Karpas-422 (cell line): ENCODE measurements at regions not wholly inside any gene's neighbourhood (a gene's known extent, or its start where the extent isn't known, plus 50 kb on each side); places are given as distances from the start of the nearest gene placed in this dataset.

Experiments
- DNase-seq: peaks from one replicate; pipeline ENCODE4 v3.0.0-alpha.2; 2015
- H2AFZ ChIP-seq: fragments of 200-600 bp; sonication (generic); 2 replicates; pipeline ENCODE4 v1.6.1; 2014; ENCODE audit warnings: antibody characterized with exemption, low read length, mixed read lengths
- H3K27ac ChIP-seq: fragments of 200-600 bp; sonication (generic); 2 replicates; pipeline ENCODE4 v1.5.1; 2014; ENCODE audit warnings: mild to moderate bottlenecking, low read length, moderate library complexity
- H3K27me3 ChIP-seq: fragments of 200-600 bp; sonication (generic); 2 replicates; pipeline ENCODE4 v1.6.1; 2014; ENCODE audit warnings: low read length, mixed read lengths
- H3K36me3 ChIP-seq: fragments of 200-600 bp; sonication (generic); 2 replicates; pipeline ENCODE4 v1.6.1; 2014; ENCODE audit warnings: low read length, mixed read lengths; ENCODE audit not compliant: insufficient read depth
- H3K4me1 ChIP-seq: fragments of 200-600 bp; sonication (generic); 2 replicates; pipeline ENCODE4 v1.6.1; 2014; ENCODE audit warnings: mild to moderate bottlenecking, low read length, mixed read lengths
- H3K4me2 ChIP-seq: fragments of 200-600 bp; sonication (generic); 2 replicates; pipeline ENCODE4 v1.6.1; 2014; ENCODE audit warnings: low read length, low read depth, mild to moderate bottlenecking; ENCODE audit not compliant: poor library complexity, severe bottlenecking
- H3K4me3 ChIP-seq: fragments of 200-600 bp; sonication (generic); 2 replicates; pipeline ENCODE4 v1.5.1; 2014; ENCODE audit warnings: mild to moderate bottlenecking, antibody characterized with exemption, low read length, mixed read lengths
- H3K79me2 ChIP-seq: fragments of 200-600 bp; sonication (generic); 2 replicates; pipeline ENCODE4 v1.6.1; 2014; ENCODE audit warnings: mild to moderate bottlenecking, low read length, mixed read lengths
- H3K9ac ChIP-seq: fragments of 200-600 bp; sonication (generic); 2 replicates; pipeline ENCODE4 v1.6.0; 2014; ENCODE audit warnings: low read length
- H3K9me2 ChIP-seq: fragments of 200-600 bp; sonication (generic), shearing (Covaris generic); replicated peaks from 2 replicates; pipeline ENCODE4 v1.6.0; 2014; ENCODE audit warnings: mild to moderate bottlenecking, low read length, moderate library complexity; ENCODE audit not compliant: insufficient read depth
- H3K9me3 ChIP-seq: fragments of 300-700, 200-600 bp; sonication (generic); 2 replicates; pipeline ENCODE4 v1.6.1; 2014; ENCODE audit warnings: low read length, mixed read lengths
- H4K20me1 ChIP-seq: fragments of 200-600 bp; sonication (generic); 2 replicates; pipeline ENCODE4 v1.6.1; 2014; ENCODE audit warnings: mild to moderate bottlenecking, antibody characterized with exemption, low read length, low read depth; ENCODE audit not compliant: insufficient read depth

GRCh38 chr10:78937800-78938694 is 130.7 kb upstream of the ZMIZ1 start:
- no peaks in the 10 kb centered on the region for H3K9me2 ChIP-seq
- DNase-seq: peak; percentile 69
- H3K9me3 ChIP-seq: peaks cover 4% of the 10 kb centered on the region; the same call in 1 of the 2 replicates
- no peaks in the 10 kb centered on the region for H3K36me3 ChIP-seq
- peaks cover 16% of the 10 kb centered on the region for H3K4me1 ChIP-seq
- peak overlapping the region; percentile 20 for H3K4me2 ChIP-seq
- H3K27me3 ChIP-seq: peaks cover 3% of the 10 kb centered on the region; the same call in 1 of the 2 replicates
- H3K79me2 ChIP-seq: no peaks in the 10 kb centered on the region
- no peak overlapping the region for H3K4me3 ChIP-seq
- no peak overlapping the region for H3K27ac ChIP-seq
- no peaks in the 10 kb centered on the region for H4K20me1 ChIP-seq
- H3K9ac ChIP-seq: no peak overlapping the region
- H2AFZ ChIP-seq: no peak overlapping the region

GRCh38 chr10:78938695-78939672 is 129.8 kb upstream of the ZMIZ1 start:
- Histone ChIP-seq H3K4me3 (no peak overlapping the region), H3K9me3 (peaks cover 5% of the 10 kb centered on the region; the same call in 1 of the 2 replicates), H3K4me1 (peaks cover 16% of the 10 kb centered on the region), H3K79me2 (no peaks in the 10 kb centered on the region), H3K27ac (no peak overlapping the region), H4K20me1 (no peaks in the 10 kb centered on the region), H3K9me2 (no peaks in the 10 kb centered on the region), H3K9ac (no peak overlapping the region), H3K27me3 (peaks cover 9% of the 10 kb centered on the region; the same call in 1 of the 2 replicates), H3K4me2 (no peak overlapping the region), H3K36me3 (no peaks in the 10 kb centered on the region), H2AFZ (no peak overlapping the region)
- no peak for DNase-seq

GRCh38 chr10:78942091-78942501 is 126.7 kb upstream of the ZMIZ1 start:
- DNase-seq: no peak
- Histone ChIP-seq H4K20me1 (no peaks in the 10 kb centered on the region), H3K4me3 (no peak overlapping the region), H3K27ac (no peak overlapping the region), H3K9me3 (peaks cover 5% of the 10 kb centered on the region; the same call in 1 of the 2 replicates), H3K36me3 (no peaks in the 10 kb centered on the region), H3K27me3 (peaks cover 9% of the 10 kb centered on the region; the same call in 1 of the 2 replicates), H3K79me2 (no peaks in the 10 kb centered on the region), H3K9me2 (no peaks in the 10 kb centered on the region), H2AFZ (no peak overlapping the region), H3K4me2 (no peak overlapping the region), H3K9ac (no peak overlapping the region), H3K4me1 (peaks cover 15% of the 10 kb centered on the region)

- H3K79me2 ChIP-seq: no peaks in the 10 kb centered on the region
- no peak overlapping the region for H3K4me3 ChIP-seq
- H3K36me3 ChIP-seq: no peaks in the 10 kb centered on the region
- peaks cover 5% of the 10 kb centered on the region; the same call in 1 of the 2 replicates for H3K9me3 ChIP-seq
- no peak overlapping the region for H3K4me2 ChIP-seq
- DNase-seq: no peak
- no peak overlapping the region for H3K9ac ChIP-seq
- no peaks in the 10 kb centered on the region for H3K9me2 ChIP-seq
- H3K27me3 ChIP-seq: peaks cover 9% of the 10 kb centered on the region; the same call in 1 of the 2 replicates
- H2AFZ ChIP-seq: no peak overlapping the region
- no peaks in the 10 kb centered on the region for H4K20me1 ChIP-seq
- no peak overlapping the region for H3K27ac ChIP-seq
- peaks cover 22% of the 10 kb centered on the region for H3K4me1 ChIP-seq
Measured at GRCh38 chr10:78944723-78945312, 123.9 kb upstream of the ZMIZ1 start.

- Histone ChIP-seq H4K20me1 (no peaks in the 10 kb centered on the region), H3K4me3 (no peak overlapping the region), H3K9me3 (peaks cover 5% of the 10 kb centered on the region; the same call in 1 of the 2 replicates), H3K79me2 (no peaks in the 10 kb centered on the region), H3K4me2 (no peak overlapping the region), H3K9me2 (no peaks in the 10 kb centered on the region), H3K9ac (no peak overlapping the region), H3K27ac (no peak overlapping the region), H3K27me3 (peaks cover 9% of the 10 kb centered on the region; the same call in 1 of the 2 replicates), H2AFZ (no peak overlapping the region), H3K36me3 (no peaks in the 10 kb centered on the region), H3K4me1 (peaks cover 27% of the 10 kb centered on the region)
- DNase-seq: no peak
Measured at GRCh38 chr10:78945838-78946237, 122.9 kb upstream of the ZMIZ1 start.

GRCh38 chr10:78947226-78947625 is 121.5 kb upstream of the ZMIZ1 start:
- H4K20me1 ChIP-seq: no peaks in the 10 kb centered on the region
- peaks cover 37% of the 10 kb centered on the region for H3K4me1 ChIP-seq
- H3K4me2 ChIP-seq: no peak overlapping the region
- no peak overlapping the region for H3K27ac ChIP-seq
- no peaks in the 10 kb centered on the region for H3K9me2 ChIP-seq
- peaks cover 9% of the 10 kb centered on the region; the same call in 1 of the 2 replicates for H3K27me3 ChIP-seq
- no peak overlapping the region for H3K4me3 ChIP-seq
- no peak overlapping the region for H2AFZ ChIP-seq
- H3K9me3 ChIP-seq: peaks cover 5% of the 10 kb centered on the region; the same call in 1 of the 2 replicates
- H3K79me2 ChIP-seq: no peaks in the 10 kb centered on the region
- no peak overlapping the region for H3K9ac ChIP-seq
- H3K36me3 ChIP-seq: no peaks in the 10 kb centered on the region
- DNase-seq: no peak

- Histone ChIP-seq H3K4me2 (no peak overlapping the region), H3K9ac (no peak overlapping the region), H3K4me1 (peaks cover 42% of the 10 kb centered on the region), H3K9me2 (no peaks in the 10 kb centered on the region), H3K79me2 (no peaks in the 10 kb centered on the region), H4K20me1 (no peaks in the 10 kb centered on the region), H3K9me3 (peaks cover 4% of the 10 kb centered on the region; the same call in 1 of the 2 replicates), H3K36me3 (no peaks in the 10 kb centered on the region), H3K27ac (no peak overlapping the region), H3K4me3 (no peak overlapping the region), H2AFZ (no peak overlapping the region), H3K27me3 (peaks cover 8% of the 10 kb centered on the region; the same call in 1 of the 2 replicates)
- no peak for DNase-seq
Measured at GRCh38 chr10:78947733-78948132, 121.0 kb upstream of the ZMIZ1 start.
